Right lobe of liver (tissue), 6 donors: ENCODE measurements at regions not wholly inside any gene's neighbourhood (a gene's known extent, or its start where the extent isn't known, plus 50 kb on each side); places are given as distances from the start of the nearest gene placed in this dataset.

Source experiments
- ATAC-seq, 4 donors: fragments of 200-7000 bp; cut with Tn5 transposase; one replicate each; pipeline ENCODE4 v1.9.1; 2020; ENCODE audit warnings: mild to moderate bottlenecking in 4 of 4, moderate library complexity in 4 of 4
- DNase-seq, 3 donors: peaks; one replicate each; pipeline ENCODE4 v3.0.0-alpha.2; 2020
- H3K27ac ChIP-seq, 3 donors: fragments of 200-600 bp; one replicate each; pipeline ENCODE4 v1.8.0; 2022
- H3K27me3 ChIP-seq, 2 donors: fragments of 200-600 bp; one replicate each; pipeline ENCODE4 v1.8.0; 2022
- H3K36me3 ChIP-seq, 4 donors: fragments of 200-600 bp; sonication (generic) in 1 of 4; one replicate each; pipeline versions ENCODE4 v1.5.1 to v1.8.0; 2017 to 2022; ENCODE audit warnings: control low read depth in 1 of 4
- H3K4me1 ChIP-seq, 4 donors: fragments of 200-600 bp; sonication (generic) in 1 of 4; one replicate each; pipeline versions ENCODE4 v1.5.1 to v1.8.0; 2017 to 2022; ENCODE audit warnings: control low read depth in 1 of 4
- H3K4me3 ChIP-seq, 3 donors: fragments of 200-600 bp; one replicate each; pipeline ENCODE4 v1.8.0; 2022
- H3K9me3 ChIP-seq, 4 donors: fragments of 200-600 bp; sonication (generic) in 1 of 4; one replicate each; pipeline versions ENCODE4 v1.5.1 to v1.8.0; 2017 to 2022; ENCODE audit warnings: control low read depth in 1 of 4
- CTCF ChIP-seq, 4 donors: fragments of 200-600 bp in 3 of 4; fragments of 450-650 bp in 1 of 4; IDR thresholded peaks; one replicate each; pipeline versions ENCODE4 v1.5.1 to v1.8.0; 2016 to 2022; ENCODE audit warnings: antibody characterized with exemption in 4 of 4, mild to moderate bottlenecking in 2 of 4
- POLR2A ChIP-seq: fragments of 450-650 bp; IDR thresholded peaks from one replicate; pipeline ENCODE4 v1.6.1; 2017; ENCODE audit warnings: antibody characterized with exemption, mild to moderate bottlenecking
- WGBS: methylation state at CpG from one replicate; pipeline ENCODE4 v1.1.6; 2018; ENCODE audit warnings: low coverage, low lambda C conversion rate; ENCODE audit not compliant: insufficient coverage; ENCODE audit errors: missing lambda C conversion rate; 5-methylcytosine and 5-hydroxymethylcytosine counted together
- intact Hi-C, 2 donors: fragments of 100-400 bp; cut with DNase I; formaldehyde crosslinking; loops; one replicate each; pipeline versions ENCODE4 v1.11.2 to v1.14.1; 2022
- donor health status: DM: no; HTN: yes; CAD: no.
- donor health status: DM: no; HTN: no; CAD: no.
- donor health status: DM: no; HTN: no; CAD: no.
- donor health status: DM: no; HTN: yes; CAD: no.
- donor health status: DM: no; HTN: yes; CAD: no.

GRCh38 chr12:89140602-89141238 lies 211.6 kb downstream of the DUSP6 start:
- H3K9me3 ChIP-seq = no peaks in the 10 kb centered on the region
- ATAC-seq (no peak), DNase-seq (no peak)
- H3K27me3 ChIP-seq = no peaks in the 10 kb centered on the region
- TF ChIP-seq CTCF (IDR thresholded peaks at IDR 0.05) (no peak), POLR2A (no peak)
- no peaks in the 10 kb centered on the region for H3K4me1 ChIP-seq
- no peaks in the 10 kb centered on the region for H3K36me3 ChIP-seq
- intact Hi-C loops = no loop called here
- no peak overlapping the region for H3K4me3 ChIP-seq
- WGBS = 93% methylated on average over 6 of the region's 6 CpGs
- no peak overlapping the region for H3K27ac ChIP-seq

GRCh38 chr12:89140141-89140540 lies 212.2 kb downstream of the DUSP6 start:
- Histone ChIP-seq H3K27me3 (no peaks in the 10 kb centered on the region), H3K4me1 (no peaks in the 10 kb centered on the region), H3K27ac (no peak overlapping the region), H3K9me3 (no peaks in the 10 kb centered on the region), H3K36me3 (no peaks in the 10 kb centered on the region), H3K4me3 (no peak overlapping the region)
- no peak for DNase-seq
- no peak for ATAC-seq
- 65% methylated on average over 1 of the region's 1 CpG for WGBS
- intact Hi-C loops = no loop called here
- no peak for TF ChIP-seq POLR2A
- TF ChIP-seq CTCF (IDR thresholded peaks at IDR 0.05) = no peak

GRCh38 chr12:89139390-89139789 lies 212.9 kb downstream of the DUSP6 start:
- no peak for DNase-seq
- no peaks in the 10 kb centered on the region for H3K27me3 ChIP-seq
- WGBS = 97% methylated on average over 3 of the region's 4 CpGs
- TF ChIP-seq CTCF (IDR thresholded peaks at IDR 0.05) = no peak
- no peaks in the 10 kb centered on the region for H3K9me3 ChIP-seq
- H3K27ac ChIP-seq = no peak overlapping the region
- no peaks in the 10 kb centered on the region for H3K36me3 ChIP-seq
- H3K4me1 ChIP-seq = no peaks in the 10 kb centered on the region
- intact Hi-C loops = no loop called here
- ATAC-seq = no peak
- H3K4me3 ChIP-seq = no peak overlapping the region

GRCh38 chr12:89138048-89138852 lies 214.1 kb downstream of the DUSP6 start:
- intact Hi-C loops = no loop called here
- peak; percentile 45 to 69 (median 52) for ATAC-seq
- no peaks in the 10 kb centered on the region for H3K9me3 ChIP-seq
- H3K27me3 ChIP-seq = no peaks in the 10 kb centered on the region
- no peaks in the 10 kb centered on the region for H3K4me1 ChIP-seq
- no peak overlapping the region for H3K4me3 ChIP-seq
- no peak for DNase-seq
- H3K36me3 ChIP-seq = no peaks in the 10 kb centered on the region
- TF ChIP-seq CTCF (IDR thresholded peaks at IDR 0.05) (no peak), POLR2A (no peak)
- H3K27ac ChIP-seq = no peak overlapping the region
